GM23248 (cell line): ENCODE measurements at regions not wholly inside any gene's neighbourhood (a gene's known extent, or its start where the extent isn't known, plus 50 kb on each side); places are given as distances from the start of the nearest gene placed in this dataset.

Source experiments
- EZH2 ChIP-seq: fragments of 200-600 bp; sonication (generic); IDR thresholded peaks from 2 replicates; pipeline ENCODE4 v1.6.1; 2018; ENCODE audit warnings: antibody characterized with exemption, mild to moderate bottlenecking; ENCODE audit not compliant: insufficient read depth, poor library complexity, severe bottlenecking
- EZH2phosphoT487 ChIP-seq: fragments of 200-600 bp; sonication (generic); IDR thresholded peaks from 2 replicates; pipeline ENCODE4 v1.6.1; 2018; ENCODE audit warnings: antibody characterized with exemption, moderate library complexity, mild to moderate bottlenecking, low read depth; ENCODE audit not compliant: insufficient read depth

GRCh38 chr2:12087671-12088380 is 341.4 kb downstream of the LPIN1 start:
- TF ChIP-seq EZH2 (no peak), EZH2phosphoT487 (no peak)
